Brain microvascular endothelial cell (primary cell): ENCODE measurements at regions not wholly inside any gene's neighbourhood (a gene's known extent, or its start where the extent isn't known, plus 50 kb on each side); places are given as distances from the start of the nearest gene placed in this dataset.

Experiments
- DNase-seq: peaks from one replicate; pipeline ENCODE4 v3.0.0-alpha.2; 2020
- H3K27ac ChIP-seq: fragments of 250-450 bp; sonication (Bioruptor Pico); 2 replicates; pipeline ENCODE4 v1.5.1; 2020; ENCODE audit warnings: mild to moderate bottlenecking, moderate library complexity
- H3K27me3 ChIP-seq: fragments of 250-450 bp; sonication (Bioruptor Pico); replicated peaks from 2 replicates; pipeline ENCODE4 v1.5.1; 2020; ENCODE audit warnings: mild to moderate bottlenecking
- H3K36me3 ChIP-seq: fragments of 250-450 bp; sonication (Bioruptor Pico); replicated peaks from 2 replicates; pipeline ENCODE4 v1.5.1; 2020; ENCODE audit warnings: mild to moderate bottlenecking
- H3K4me3 ChIP-seq: 2 replicates; pipeline ENCODE4 v1.5.1; 2011; ENCODE audit warnings: low read depth, mild to moderate bottlenecking, control low read depth, low read length, moderate library complexity
- CTCF ChIP-seq: IDR thresholded peaks from 2 replicates; pipeline ENCODE4 v1.5.1; 2011; ENCODE audit warnings: low read depth, mild to moderate bottlenecking, moderate library complexity, low read length, control low read depth, inconsistent platforms; ENCODE audit errors: missing control alignments
- in situ Hi-C: cut with HindIII; loops from 2 replicates; pipeline ENCODE4 v1.10.0; 2017; ENCODE audit warnings: low sequenced_read_pairs, low pct_ligation_motif_present

GRCh38 chr5:158119961-158120723 is 261.2 kb upstream of the CLINT1 start:
- peak overlapping the region; percentile 77 for H3K27ac ChIP-seq

GRCh38 chr5:158117467-158118160 is 258.7 kb upstream of the CLINT1 start:
- no peaks in the 10 kb centered on the region for H3K36me3 ChIP-seq
- in situ Hi-C loops: no loop called here
- no peak for TF ChIP-seq CTCF
- DNase-seq: no peak
- no peak overlapping the region for H3K4me3 ChIP-seq
- no peak overlapping the region for H3K27ac ChIP-seq
- H3K27me3 ChIP-seq: no peaks in the 10 kb centered on the region

More at GRCh38 chr5:158119961-158120723, 261.2 kb upstream of the CLINT1 start:
- no peak for TF ChIP-seq CTCF
- DNase-seq: peak; percentile 90
- H3K36me3 ChIP-seq: no peaks in the 10 kb centered on the region
- no peak overlapping the region for H3K4me3 ChIP-seq
- in situ Hi-C loops: no loop called here
- H3K27me3 ChIP-seq: no peaks in the 10 kb centered on the region

- Histone ChIP-seq H3K36me3 (no peaks in the 10 kb centered on the region), H3K4me3 (no peak overlapping the region), H3K27me3 (no peaks in the 10 kb centered on the region), H3K27ac (no peak overlapping the region)
- in situ Hi-C loops: no loop called here
- no peak for TF ChIP-seq CTCF
- no peak for DNase-seq
These were observed 258.0 kb upstream of the CLINT1 start for GRCh38 chr5:158116965-158117364.

GRCh38 chr5:158115468-158115867 is 256.5 kb upstream of the CLINT1 start:
- DNase-seq: no peak
- H3K4me3 ChIP-seq: no peak overlapping the region
- no peaks in the 10 kb centered on the region for H3K27me3 ChIP-seq
- in situ Hi-C loops: no loop called here
- H3K27ac ChIP-seq: no peak overlapping the region
- TF ChIP-seq CTCF: no peak
- H3K36me3 ChIP-seq: no peaks in the 10 kb centered on the region

- Histone ChIP-seq H3K36me3 (no peaks in the 10 kb centered on the region), H3K4me3 (no peak overlapping the region), H3K27me3 (no peaks in the 10 kb centered on the region), H3K27ac (no peak overlapping the region)
- in situ Hi-C loops: no loop called here
- no peak for TF ChIP-seq CTCF
- DNase-seq: no peak
These were observed 249.2 kb upstream of the CLINT1 start for GRCh38 chr5:158108177-158108576.
